ENCODE measurements at regions not wholly inside any gene's neighbourhood (a gene's known extent, or its start where the extent isn't known, plus 50 kb on each side); places are given as distances from the start of the nearest gene placed in this dataset.

GRCh38 chr20:58144096-58144495 is 84.4 kb downstream of the ANKRD60 start:
- TF ChIP-seq ZNF274 (IDR thresholded peaks at IDR 0.05; ENCODE audit: insufficient read depth, insufficient read length) (no peak), JUND (IDR thresholded peaks at IDR 0.05; ENCODE audit: low read depth, low read length) (no peak), GABPA (IDR thresholded peaks at IDR 0.05; ENCODE audit: low read depth) (no peak), YY1 (IDR thresholded peaks at IDR 0.05; ENCODE audit: low read depth, low read length) (no peak), TCF3 (IDR thresholded peaks at IDR 0.05; ENCODE audit: borderline replicate concordance, insufficient read depth, low read depth, low read length) (no peak), RFX5 (IDR thresholded peaks at IDR 0.05; ENCODE audit: low read depth, low read length) (no peak), IRF3 (IDR thresholded peaks at IDR 0.05) (no peak), HDAC6 (IDR thresholded peaks at IDR 0.05; ENCODE audit: unreplicated experiment) (no peak), CBX3 (IDR thresholded peaks at IDR 0.05; ENCODE audit: borderline replicate concordance, low read depth) (no peak)

All from GM12878 (cell line).